A673 (cell line): ENCODE measurements at regions not wholly inside any gene's neighbourhood (a gene's known extent, or its start where the extent isn't known, plus 50 kb on each side); places are given as distances from the start of the nearest gene placed in this dataset.

Experiments
- BruUV-seq: library from RNA; stranded (reverse); fragments of 400-500 nt; replicated peaks from 2 replicates; lab custom pipeline; 2021; lab: Mats Ljungman, UMichigan
- CTCF ChIA-PET: fragments of 300-600 bp; sonication (Branson Sonifier 250); formaldehyde crosslinking; loops from one replicate; lab custom pipeline; 2022; ENCODE audit warnings: antibody characterized with exemption; lab: Charles Lee
- POLR2A ChIA-PET: fragments of 300-600 bp; sonication (Branson Sonifier 250); formaldehyde crosslinking; loops from one replicate; lab custom pipeline; 2022; ENCODE audit warnings: antibody characterized with exemption; ENCODE audit not compliant: low non-redundant PET; lab: Charles Lee
- DNase-seq: peaks from one replicate; pipeline ENCODE4 v3.0.0-alpha.2; 2015; ENCODE audit warnings: low spot score
- H3K27ac ChIP-seq: fragments of 200-600 bp; sonication (generic); 2 replicates; pipeline ENCODE4 v1.5.1; 2016; ENCODE audit warnings: mixed run types, low read depth, mild to moderate bottlenecking, mixed read lengths, antibody characterized with exemption, low read length; ENCODE audit not compliant: poor library complexity, severe bottlenecking
- H3K27me3 ChIP-seq: fragments of 200-600 bp; sonication (generic); replicated peaks from 2 replicates; pipeline ENCODE4 v1.6.1; 2017; ENCODE audit warnings: mixed run types, low read depth, mild to moderate bottlenecking, mixed read lengths, antibody characterized with exemption, low read length; ENCODE audit not compliant: insufficient read depth, poor library complexity
- H3K36me3 ChIP-seq: fragments of 200-600 bp; sonication (generic); 2 replicates; pipeline ENCODE4 v1.6.1; 2016; ENCODE audit warnings: mixed run types, mild to moderate bottlenecking, mixed read lengths, antibody characterized with exemption, low read length; ENCODE audit not compliant: insufficient read depth, poor library complexity, severe bottlenecking
- H3K4me1 ChIP-seq: fragments of 200-600 bp; sonication (generic); 2 replicates; pipeline ENCODE4 v1.6.1; 2017; ENCODE audit warnings: mixed run types, mild to moderate bottlenecking, mixed read lengths, antibody characterized with exemption, low read length; ENCODE audit not compliant: insufficient read depth, poor library complexity, severe bottlenecking
- H3K4me3 ChIP-seq: fragments of 200-600 bp; sonication (generic); 2 replicates; pipeline ENCODE4 v1.5.1; 2016; ENCODE audit warnings: low read depth, mixed run types, mild to moderate bottlenecking, mixed read lengths, low read length; ENCODE audit not compliant: poor library complexity, severe bottlenecking
- H3K9me3 ChIP-seq: fragments of 200-600 bp; sonication (generic); 2 replicates; pipeline ENCODE4 v1.6.1; 2016; ENCODE audit warnings: mixed run types, low read depth, mild to moderate bottlenecking, mixed read lengths, antibody characterized with exemption, low read length; ENCODE audit not compliant: poor library complexity, severe bottlenecking
- EZH2 ChIP-seq: fragments of 200-600 bp; sonication (generic); IDR thresholded peaks from 2 replicates; pipeline ENCODE4 v1.6.1; 2017; ENCODE audit warnings: borderline replicate concordance, low read depth, mild to moderate bottlenecking, mixed read lengths, antibody characterized with exemption, low read length; ENCODE audit not compliant: poor library complexity, severe bottlenecking
- intact Hi-C: fragments of 100-400 bp; cut with micrococcal nuclease; formaldehyde crosslinking; loops from one replicate; pipeline ENCODE4 v1.10.0; 2022; ENCODE audit not compliant: unreplicated experiment
- TF ChIP-seq, protein P1 (sequence below): fragments of 300-800, 200-600 bp; sonication (generic); conservative IDR thresholded peaks from 2 replicates; pipeline ENCODE4 v1.5.1; 2017; ENCODE audit warnings: low read depth, mild to moderate bottlenecking, antibody characterized with exemption, low read length, moderate library complexity, mixed read lengths

DNA sequence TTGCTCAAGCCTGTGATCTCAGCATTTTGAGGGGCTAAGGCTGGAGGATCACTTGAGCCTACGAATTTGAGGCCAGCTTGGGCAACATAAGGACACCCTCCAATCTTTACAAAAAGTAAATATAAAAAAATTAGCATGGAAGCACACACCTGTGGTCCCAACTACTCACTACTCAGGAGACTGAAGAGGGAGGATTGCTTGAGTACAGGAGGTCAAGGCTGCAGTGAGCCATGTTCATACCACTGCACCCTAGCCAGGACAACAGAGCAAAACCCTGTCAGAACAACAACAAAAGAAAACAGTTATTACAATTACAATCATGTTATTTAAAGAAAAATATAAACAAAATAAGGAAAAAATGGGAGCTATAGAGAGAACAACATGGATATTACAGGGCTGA lies 82.5 kb upstream of the TNFAIP3 start:
- H3K4me1 ChIP-seq: no peaks in the 10 kb centered on the region
- no peaks in the 10 kb centered on the region for H3K36me3 ChIP-seq
- ChIA-PET CTCF (no interaction called here), POLR2A (no interaction called here)
- H3K4me3 ChIP-seq: no peak overlapping the region
- DNase-seq: no peak
- intact Hi-C loops: no loop called here
- no peak overlapping the region for H3K27ac ChIP-seq
- TF ChIP-seq, protein P1, sequence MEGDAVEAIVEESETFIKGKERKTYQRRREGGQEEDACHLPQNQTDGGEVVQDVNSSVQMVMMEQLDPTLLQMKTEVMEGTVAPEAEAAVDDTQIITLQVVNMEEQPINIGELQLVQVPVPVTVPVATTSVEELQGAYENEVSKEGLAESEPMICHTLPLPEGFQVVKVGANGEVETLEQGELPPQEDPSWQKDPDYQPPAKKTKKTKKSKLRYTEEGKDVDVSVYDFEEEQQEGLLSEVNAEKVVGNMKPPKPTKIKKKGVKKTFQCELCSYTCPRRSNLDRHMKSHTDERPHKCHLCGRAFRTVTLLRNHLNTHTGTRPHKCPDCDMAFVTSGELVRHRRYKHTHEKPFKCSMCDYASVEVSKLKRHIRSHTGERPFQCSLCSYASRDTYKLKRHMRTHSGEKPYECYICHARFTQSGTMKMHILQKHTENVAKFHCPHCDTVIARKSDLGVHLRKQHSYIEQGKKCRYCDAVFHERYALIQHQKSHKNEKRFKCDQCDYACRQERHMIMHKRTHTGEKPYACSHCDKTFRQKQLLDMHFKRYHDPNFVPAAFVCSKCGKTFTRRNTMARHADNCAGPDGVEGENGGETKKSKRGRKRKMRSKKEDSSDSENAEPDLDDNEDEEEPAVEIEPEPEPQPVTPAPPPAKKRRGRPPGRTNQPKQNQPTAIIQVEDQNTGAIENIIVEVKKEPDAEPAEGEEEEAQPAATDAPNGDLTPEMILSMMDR: no peak
- TF ChIP-seq EZH2: no peak
- BruUV-seq: no TSS peak
- H3K9me3 ChIP-seq: no peaks in the 10 kb centered on the region
- H3K27me3 ChIP-seq: no peaks in the 10 kb centered on the region

DNA sequence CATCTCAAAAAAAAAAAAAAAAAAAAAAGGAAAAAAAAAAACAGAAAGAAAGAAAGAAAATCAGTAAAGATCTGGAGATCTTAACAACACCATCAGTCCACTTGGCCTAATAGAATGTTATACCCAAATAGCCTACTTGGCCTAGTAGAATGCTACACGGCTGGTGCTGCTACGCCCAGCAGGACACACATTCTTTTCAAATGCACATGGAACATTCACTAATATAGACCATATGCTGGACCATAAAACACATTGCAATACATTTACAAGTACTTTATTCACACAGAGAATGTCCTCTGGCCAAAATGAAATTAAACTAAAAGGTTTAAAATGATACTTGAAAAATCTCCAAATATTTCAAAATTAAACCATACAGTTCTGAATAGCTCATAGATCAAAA lies 80.0 kb upstream of the TNFAIP3 start:
- TF ChIP-seq, protein P1: no peak
- no peak for TF ChIP-seq EZH2
- H3K4me3 ChIP-seq: no peak overlapping the region
- no peaks in the 10 kb centered on the region for H3K36me3 ChIP-seq
- ChIA-PET CTCF (no interaction called here), POLR2A (no interaction called here)
- no peak overlapping the region for H3K27ac ChIP-seq
- H3K4me1 ChIP-seq: no peaks in the 10 kb centered on the region
- intact Hi-C loops: no loop called here
- peak; percentile 41 for DNase-seq
- BruUV-seq: no TSS peak
- no peaks in the 10 kb centered on the region for H3K9me3 ChIP-seq
- no peaks in the 10 kb centered on the region for H3K27me3 ChIP-seq

DNA sequence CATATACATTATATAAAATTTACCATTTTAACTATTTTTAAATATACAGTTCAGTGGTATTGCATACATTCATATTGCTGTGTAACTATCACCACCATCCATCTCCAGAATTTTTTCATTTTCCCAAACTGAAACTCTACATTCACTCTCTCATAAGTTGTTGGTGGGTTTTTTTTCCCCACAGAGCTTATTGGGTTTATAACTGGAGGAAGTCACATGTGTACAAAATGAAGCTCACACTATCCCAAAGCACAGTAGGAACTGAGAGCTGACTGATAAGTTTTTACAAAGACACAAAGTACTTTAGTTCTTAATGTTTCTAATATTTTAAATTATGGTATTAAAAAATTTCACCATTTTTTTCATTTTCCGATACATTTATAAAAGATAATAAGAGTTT lies 78.8 kb upstream of the TNFAIP3 start:
- Histone ChIP-seq H3K9me3 (no peaks in the 10 kb centered on the region), H3K4me1 (no peaks in the 10 kb centered on the region), H3K27ac (no peak overlapping the region), H3K4me3 (no peak overlapping the region), H3K27me3 (no peaks in the 10 kb centered on the region), H3K36me3 (no peaks in the 10 kb centered on the region)
- DNase-seq: no peak
- BruUV-seq: no TSS peak
- intact Hi-C loops: no loop called here
- ChIA-PET CTCF (no interaction called here), POLR2A (no interaction called here)
- TF ChIP-seq EZH2: no peak
- TF ChIP-seq, protein P1: no peak
